H9 (cell line): ENCODE measurements at regions not wholly inside any gene's neighbourhood (a gene's known extent, or its start where the extent isn't known, plus 50 kb on each side); places are given as distances from the start of the nearest gene placed in this dataset.

Experiments
- DNase-seq: peaks from one replicate; pipeline ENCODE4 v3.0.0-alpha.2; 2017
- H2AFZ ChIP-seq: one replicate; pipeline ENCODE4 v1.6.1; 2013; ENCODE audit warnings: mild to moderate bottlenecking, low read length, control low read depth, moderate library complexity
- H2AK5ac ChIP-seq: 2 replicates; pipeline ENCODE4 v1.6.1; 2013; ENCODE audit warnings: low read length, control low read depth, mixed read lengths; ENCODE audit not compliant: insufficient read length
- H2BK120ac ChIP-seq: one replicate; pipeline ENCODE4 v1.6.1; 2013; ENCODE audit warnings: low read depth, mild to moderate bottlenecking, low read length, control low read depth, inconsistent platforms; ENCODE audit not compliant: poor library complexity, severe bottlenecking
- H2BK12ac ChIP-seq: 2 replicates; pipeline ENCODE4 v1.6.1; 2013; ENCODE audit warnings: low read length, control low read depth, mixed read lengths, low read depth; ENCODE audit not compliant: insufficient read length
- H2BK15ac ChIP-seq: 2 replicates; pipeline ENCODE4 v1.6.1; 2013; ENCODE audit warnings: low read depth, low read length, control low read depth
- H2BK20ac ChIP-seq: one replicate; pipeline ENCODE4 v1.6.1; 2013; ENCODE audit warnings: low read depth, mild to moderate bottlenecking, low read length, control low read depth, inconsistent platforms; ENCODE audit not compliant: poor library complexity, severe bottlenecking
- H2BK5ac ChIP-seq: 2 replicates; pipeline ENCODE4 v1.6.1; 2013; ENCODE audit warnings: low read length, control low read depth, mixed read lengths; ENCODE audit not compliant: insufficient read length
- H3K14ac ChIP-seq: 2 replicates; pipeline ENCODE4 v1.6.1; 2013; ENCODE audit warnings: low read length, control low read depth; ENCODE audit not compliant: insufficient read depth
- H3K18ac ChIP-seq: 2 replicates; pipeline ENCODE4 v1.6.1; 2013; ENCODE audit warnings: low read depth, mild to moderate bottlenecking, mixed read lengths, low read length, control low read depth; ENCODE audit not compliant: insufficient read length
- H3K23ac ChIP-seq: 2 replicates; pipeline ENCODE4 v1.6.1; 2013; ENCODE audit warnings: low read length, control low read depth, mixed read lengths, low read depth; ENCODE audit not compliant: insufficient read length
- H3K23me2 ChIP-seq: 2 replicates; pipeline ENCODE4 v1.6.1; 2013; ENCODE audit warnings: low read depth, mild to moderate bottlenecking, mixed read lengths, low read length, control low read depth; ENCODE audit not compliant: insufficient read length, poor library complexity, severe bottlenecking
- H3K27ac ChIP-seq: 2 replicates; pipeline ENCODE4 v1.5.1; 2013; ENCODE audit warnings: low read length, control low read depth, mixed read lengths, low read depth; ENCODE audit not compliant: insufficient read length
- H3K27me3 ChIP-seq: 2 replicates; pipeline ENCODE4 v1.6.1; 2013; ENCODE audit warnings: low read length, control low read depth, inconsistent platforms; ENCODE audit not compliant: insufficient read depth
- H3K4ac ChIP-seq: 2 replicates; pipeline ENCODE4 v1.6.1; 2013; ENCODE audit warnings: low read depth, mild to moderate bottlenecking, control low read depth, inconsistent platforms, low read length, moderate library complexity
- H3K4me1 ChIP-seq: 2 replicates; pipeline ENCODE4 v1.6.1; 2013; ENCODE audit warnings: low read length, control low read depth, inconsistent platforms; ENCODE audit not compliant: insufficient read depth
- H3K4me2 ChIP-seq: 2 replicates; pipeline ENCODE4 v1.6.1; 2013; ENCODE audit warnings: low read length, control low read depth, mixed read lengths; ENCODE audit not compliant: insufficient read length, insufficient read depth
- H3K56ac ChIP-seq: 2 replicates; pipeline ENCODE4 v1.6.1; 2013; ENCODE audit warnings: low read depth, mild to moderate bottlenecking, mixed read lengths, low read length, control low read depth; ENCODE audit not compliant: insufficient read length
- H3K79me1 ChIP-seq: 2 replicates; pipeline ENCODE4 v1.6.1; 2013; ENCODE audit warnings: low read depth, mild to moderate bottlenecking, moderate library complexity, low read length, control low read depth, inconsistent platforms; ENCODE audit not compliant: insufficient read depth, poor library complexity, severe bottlenecking
- H3K79me2 ChIP-seq: 2 replicates; pipeline ENCODE4 v1.6.1; 2013; ENCODE audit warnings: low read length, control low read depth, inconsistent platforms; ENCODE audit not compliant: insufficient read depth
- H3K9ac ChIP-seq: 2 replicates; pipeline ENCODE4 v1.6.1; 2013; ENCODE audit warnings: low read length, control low read depth, mixed read lengths; ENCODE audit not compliant: insufficient read length; ENCODE audit errors: extremely low read depth
- H3K9me3 ChIP-seq: one replicate; pipeline ENCODE4 v1.6.1; 2013; ENCODE audit warnings: low read depth, low read length, inconsistent platforms; ENCODE audit not compliant: control insufficient read depth
- H3T11ph ChIP-seq: one replicate; pipeline ENCODE4 v1.6.1; 2013; ENCODE audit warnings: mild to moderate bottlenecking, low read length, control low read depth, inconsistent platforms
- H4K20me1 ChIP-seq: one replicate; pipeline ENCODE4 v1.6.1; 2013; ENCODE audit not compliant: control insufficient read depth, insufficient read length, insufficient read depth
- H4K5ac ChIP-seq: 2 replicates; pipeline ENCODE4 v1.6.1; 2013; ENCODE audit warnings: low read depth, mild to moderate bottlenecking, mixed read lengths, low read length, control low read depth; ENCODE audit not compliant: insufficient read length
- H4K8ac ChIP-seq: replicated peaks from 2 replicates; pipeline ENCODE4 v1.6.1; 2013; ENCODE audit warnings: low read length, control low read depth, mixed read lengths, low read depth; ENCODE audit not compliant: insufficient read length
- H4K91ac ChIP-seq: 2 replicates; pipeline ENCODE4 v1.6.1; 2013; ENCODE audit warnings: low read depth, mild to moderate bottlenecking, moderate library complexity, mixed read lengths, low read length, control low read depth; ENCODE audit not compliant: insufficient read length
- H3K27ac Mint-ChIP-seq, 3 experiments: 2 replicates in 2 of 3; 3 replicates in 1 of 3; pipeline ENCODE4 v1.8.0; 2020 to 2021; ENCODE audit warnings: mixed read lengths in 3 of 3, mild to moderate bottlenecking in 1 of 3, moderate library complexity in 1 of 3
- H3K27me3 Mint-ChIP-seq: 2 replicates; pipeline ENCODE4 v1.8.0; 2021; ENCODE audit warnings: low read depth, mild to moderate bottlenecking, moderate library complexity, mixed read lengths
- H3K36me3 Mint-ChIP-seq, 3 experiments: 2 replicates in 2 of 3; 3 replicates in 1 of 3; pipeline ENCODE4 v1.8.0; 2020 to 2021; ENCODE audit warnings: low read depth in 3 of 3, mixed read lengths in 3 of 3; ENCODE audit not compliant: insufficient read depth in 1 of 3
- H3K4me1 Mint-ChIP-seq, 2 experiments: 2 replicates each; pipeline ENCODE4 v1.8.0; 2020; ENCODE audit warnings: mixed read lengths in 2 of 2
- H3K4me3 Mint-ChIP-seq, 2 experiments: 2 replicates in 1 of 2; 3 replicates in 1 of 2; pipeline ENCODE4 v1.8.0; 2020 to 2021; ENCODE audit warnings: mild to moderate bottlenecking in 2 of 2, mixed read lengths in 2 of 2, moderate library complexity in 1 of 2
- H3K9me3 Mint-ChIP-seq, 2 experiments: 2 replicates in 1 of 2; 3 replicates in 1 of 2; pipeline ENCODE4 v1.8.0; 2020; ENCODE audit warnings: mild to moderate bottlenecking in 2 of 2, mixed read lengths in 2 of 2, moderate library complexity in 1 of 2
- WGBS: extraction: QIAGEN DNeasy Blood & Tissue Kit; methylation state at CpG from one replicate; pipeline ENCODE4 v1.1.7; 2013; ENCODE audit warnings: missing lambda C conversion rate, low lambda C conversion rate, mixed read lengths; ENCODE audit not compliant: insufficient read length; ENCODE audit errors: extremely low coverage; 5-methylcytosine and 5-hydroxymethylcytosine counted together
- TF ChIP-seq, protein P1 (sequence below): fragments of 200-600 bp; sonication (generic); conservative IDR thresholded peaks from 3 replicates; pipeline ENCODE4 v1.8.0; 2021; ENCODE audit warnings: antibody characterized with exemption, mild to moderate bottlenecking

DNA sequence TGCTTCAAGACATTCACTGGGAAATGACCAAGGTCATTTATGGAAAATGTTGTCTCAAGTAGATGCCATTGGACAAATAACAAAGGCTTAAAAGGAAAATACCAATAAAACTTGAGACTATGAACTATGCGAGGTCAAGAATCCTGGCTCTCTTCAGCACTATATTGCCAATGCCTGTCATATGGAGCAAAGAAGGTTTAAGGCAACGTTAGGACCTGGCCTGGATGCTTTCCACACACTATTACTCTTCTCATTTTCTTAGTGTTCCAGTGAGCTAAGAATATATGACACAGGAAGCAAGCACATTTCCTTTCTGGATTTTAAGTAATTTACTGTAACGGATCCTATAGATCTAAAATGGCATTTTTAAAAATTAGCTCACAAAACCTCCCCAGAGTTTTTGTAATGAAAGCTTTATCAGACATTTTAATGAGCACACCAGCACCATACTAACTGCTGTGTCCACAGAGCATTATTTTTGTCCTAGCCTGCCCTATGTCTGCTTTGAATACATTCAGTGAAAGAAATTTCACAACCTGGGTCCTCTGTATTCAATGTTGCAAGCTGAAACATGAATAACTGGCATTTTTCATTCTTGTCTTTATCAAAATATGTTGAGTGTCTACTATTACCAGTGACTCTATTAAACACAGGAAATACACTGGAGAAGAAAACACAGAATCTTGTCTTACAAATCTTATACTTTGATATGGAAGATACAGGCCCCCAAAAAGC lies 315.6 kb downstream of the CETN3 start:
- no peak overlapping the region for H3K4me2 ChIP-seq
- no peak overlapping the region for H3K27ac ChIP-seq
- H4K8ac ChIP-seq: no peak overlapping the region
- H3K27me3 Mint-ChIP-seq: no peaks in the 10 kb centered on the region
- no peaks in the 10 kb centered on the region for H4K20me1 ChIP-seq
- H3K79me2 ChIP-seq: no peaks in the 10 kb centered on the region
- no peak overlapping the region for H3K27ac Mint-ChIP-seq
- H3K36me3 Mint-ChIP-seq: peaks cover 0 to 10% (median 3%) of the 10 kb centered on the region in 3 experiments; a peak in 4 of 7 replicates
- H3K4me1 ChIP-seq: no peaks in the 10 kb centered on the region; the same call in 1 of the 2 replicates
- H3K9me3 ChIP-seq: no peaks in the 10 kb centered on the region
- H3K4me1 Mint-ChIP-seq: no peaks in the 10 kb centered on the region
- H3K14ac ChIP-seq: no peak overlapping the region
- DNase-seq: no peak
- no peak overlapping the region for H2BK5ac ChIP-seq
- H3K9ac ChIP-seq: no peak overlapping the region
- no peak overlapping the region for H4K5ac ChIP-seq
- H3K23ac ChIP-seq: no peak overlapping the region
- no peak overlapping the region for H3K18ac ChIP-seq
- no peak overlapping the region for H3T11ph ChIP-seq
- no peaks in the 10 kb centered on the region for H3K79me1 ChIP-seq
- H2AFZ ChIP-seq: no peak overlapping the region
- no peak overlapping the region for H2BK20ac ChIP-seq
- no CpG with 5 or more reads among the region's 3 CpGs for WGBS
- H3K56ac ChIP-seq: no peak overlapping the region
- peaks cover 6 to 10% of the 10 kb centered on the region in 2 experiments; a peak in 4 of 5 replicates for H3K9me3 Mint-ChIP-seq
- no peaks in the 10 kb centered on the region for H3K27me3 ChIP-seq
- H3K23me2 ChIP-seq: no peaks in the 10 kb centered on the region
- TF ChIP-seq, protein P1, sequence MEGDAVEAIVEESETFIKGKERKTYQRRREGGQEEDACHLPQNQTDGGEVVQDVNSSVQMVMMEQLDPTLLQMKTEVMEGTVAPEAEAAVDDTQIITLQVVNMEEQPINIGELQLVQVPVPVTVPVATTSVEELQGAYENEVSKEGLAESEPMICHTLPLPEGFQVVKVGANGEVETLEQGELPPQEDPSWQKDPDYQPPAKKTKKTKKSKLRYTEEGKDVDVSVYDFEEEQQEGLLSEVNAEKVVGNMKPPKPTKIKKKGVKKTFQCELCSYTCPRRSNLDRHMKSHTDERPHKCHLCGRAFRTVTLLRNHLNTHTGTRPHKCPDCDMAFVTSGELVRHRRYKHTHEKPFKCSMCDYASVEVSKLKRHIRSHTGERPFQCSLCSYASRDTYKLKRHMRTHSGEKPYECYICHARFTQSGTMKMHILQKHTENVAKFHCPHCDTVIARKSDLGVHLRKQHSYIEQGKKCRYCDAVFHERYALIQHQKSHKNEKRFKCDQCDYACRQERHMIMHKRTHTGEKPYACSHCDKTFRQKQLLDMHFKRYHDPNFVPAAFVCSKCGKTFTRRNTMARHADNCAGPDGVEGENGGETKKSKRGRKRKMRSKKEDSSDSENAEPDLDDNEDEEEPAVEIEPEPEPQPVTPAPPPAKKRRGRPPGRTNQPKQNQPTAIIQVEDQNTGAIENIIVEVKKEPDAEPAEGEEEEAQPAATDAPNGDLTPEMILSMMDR: no peak
- no peak overlapping the region for H2AK5ac ChIP-seq
- no peak overlapping the region for H2BK120ac ChIP-seq
- no peak overlapping the region for H4K91ac ChIP-seq
- no peak overlapping the region for H2BK12ac ChIP-seq
- no peak overlapping the region for H2BK15ac ChIP-seq
- H3K4me3 Mint-ChIP-seq: no peak overlapping the region
- H3K4ac ChIP-seq: no peak overlapping the region
